ENCODE measurements at regions not wholly inside any gene's neighbourhood (a gene's known extent, or its start where the extent isn't known, plus 50 kb on each side); places are given as distances from the start of the nearest gene placed in this dataset.

GRCh38 chr6:168726312-168726856, 285.4 kb downstream of the SMOC2 start:
- Histone ChIP-seq H3K4me3 (ENCODE audit: low read length) (no peak overlapping the region), H3K27ac (ENCODE audit: low read length) (no peak overlapping the region), H3K4me1 (ENCODE audit: low read length) (no peaks in the 10 kb centered on the region), H4K20me1 (ENCODE audit: insufficient read depth, low read length) (no peaks in the 10 kb centered on the region), H3K9me2 (replicated peaks; ENCODE audit: insufficient read depth, low read length) (no peaks in the 10 kb centered on the region), H3K4me2 (ENCODE audit: low read depth, low read length) (no peak overlapping the region), H3K27me3 (replicated peaks; ENCODE audit: insufficient read depth, low read length) (no peaks in the 10 kb centered on the region), H3K9ac (ENCODE audit: low read length) (no peak overlapping the region), H3K79me2 (ENCODE audit: low read length) (no peaks in the 10 kb centered on the region), H3F3A (ENCODE audit: insufficient read depth, low read length) (no peaks in the 10 kb centered on the region), H2AFZ (ENCODE audit: low read length) (no peak overlapping the region), H3K36me3 (replicated peaks; ENCODE audit: insufficient read depth, low read length) (no peaks in the 10 kb centered on the region), H3K9me3 (replicated peaks; ENCODE audit: insufficient read depth, low read length) (no peaks in the 10 kb centered on the region)
- TF ChIP-seq CTCF (IDR thresholded peaks at IDR 0.05; ENCODE audit: low read length) (no peak), EZH2phosphoT487 (IDR thresholded peaks at IDR 0.05; ENCODE audit: low read length) (no peak), EZH2 (optimal IDR thresholded peaks at IDR 0.05; ENCODE audit: low read depth, low read length) (no peak)
- no peak for DNase-seq

- H3K9me3 ChIP-seq (replicated peaks; ENCODE audit: insufficient read depth, low read length): no peaks in the 10 kb centered on the region
- H3K4me1 ChIP-seq (ENCODE audit: low read length): no peaks in the 10 kb centered on the region
- no peaks in the 10 kb centered on the region for H4K20me1 ChIP-seq (ENCODE audit: insufficient read depth, low read length)
- no peaks in the 10 kb centered on the region for H3K79me2 ChIP-seq (ENCODE audit: low read length)
- no peak overlapping the region for H3K4me2 ChIP-seq (ENCODE audit: low read depth, low read length)
- no peaks in the 10 kb centered on the region for H3K27me3 ChIP-seq (replicated peaks; ENCODE audit: insufficient read depth, low read length)
- no peak overlapping the region for H3K4me3 ChIP-seq (ENCODE audit: low read length)
- no peak for DNase-seq
- no peak overlapping the region for H3K27ac ChIP-seq (ENCODE audit: low read length)
- H3K36me3 ChIP-seq (replicated peaks; ENCODE audit: insufficient read depth, low read length): no peaks in the 10 kb centered on the region
- H3F3A ChIP-seq (ENCODE audit: insufficient read depth, low read length): no peaks in the 10 kb centered on the region
- H3K9ac ChIP-seq (ENCODE audit: low read length): no peak overlapping the region
- no peak overlapping the region for H2AFZ ChIP-seq (ENCODE audit: low read length)
- no peaks in the 10 kb centered on the region for H3K9me2 ChIP-seq (replicated peaks; ENCODE audit: insufficient read depth, low read length)
- TF ChIP-seq EZH2phosphoT487 (IDR thresholded peaks at IDR 0.05; ENCODE audit: low read length) (no peak), EZH2 (optimal IDR thresholded peaks at IDR 0.05; ENCODE audit: low read depth, low read length) (no peak), CTCF (IDR thresholded peaks at IDR 0.05; ENCODE audit: low read length) (no peak)
Measured at GRCh38 chr6:168725802-168726201, 284.8 kb downstream of the SMOC2 start.

GRCh38 chr6:168724669-168725570, 283.9 kb downstream of the SMOC2 start:
- no peaks in the 10 kb centered on the region for H3K36me3 ChIP-seq (replicated peaks; ENCODE audit: insufficient read depth, low read length)

More at GRCh38 chr6:168724669-168725570, 283.9 kb downstream of the SMOC2 start:
- H3K4me3 ChIP-seq (ENCODE audit: low read length): no peak overlapping the region
- no peaks in the 10 kb centered on the region for H3K79me2 ChIP-seq (ENCODE audit: low read length)
- no peaks in the 10 kb centered on the region for H3K9me2 ChIP-seq (replicated peaks; ENCODE audit: insufficient read depth, low read length)
- no peak for TF ChIP-seq CTCF (IDR thresholded peaks at IDR 0.05; ENCODE audit: low read length)
- TF ChIP-seq EZH2phosphoT487 (IDR thresholded peaks at IDR 0.05; ENCODE audit: low read length): no peak
- no peak for TF ChIP-seq EZH2 (optimal IDR thresholded peaks at IDR 0.05; ENCODE audit: low read depth, low read length)
- DNase-seq: no peak
- H3K9ac ChIP-seq (ENCODE audit: low read length): no peak overlapping the region
- no peaks in the 10 kb centered on the region for H4K20me1 ChIP-seq (ENCODE audit: insufficient read depth, low read length)
- H2AFZ ChIP-seq (ENCODE audit: low read length): no peak overlapping the region
- H3K27ac ChIP-seq (ENCODE audit: low read length): no peak overlapping the region
- no peaks in the 10 kb centered on the region for H3K9me3 ChIP-seq (replicated peaks; ENCODE audit: insufficient read depth, low read length)
- H3K4me1 ChIP-seq (ENCODE audit: low read length): no peaks in the 10 kb centered on the region
- H3K27me3 ChIP-seq (replicated peaks; ENCODE audit: insufficient read depth, low read length): no peaks in the 10 kb centered on the region
- no peaks in the 10 kb centered on the region for H3F3A ChIP-seq (ENCODE audit: insufficient read depth, low read length)
- H3K4me2 ChIP-seq (ENCODE audit: low read depth, low read length): no peak overlapping the region
